ENCODE measurements at regions not wholly inside any gene's neighbourhood (a gene's known extent, or its start where the extent isn't known, plus 50 kb on each side); places are given as distances from the start of the nearest gene placed in this dataset.

GRCh38 chr1:222033450-222033849, 291.6 kb upstream of the DUSP10 start:
- DNase-seq, result no peak
- no peak overlapping the region for H3K27ac Mint-ChIP-seq (ENCODE audit: unreplicated experiment)
- TF ChIP-seq CTCF (IDR thresholded peaks at IDR 0.05; ENCODE audit: partially characterized antibody, unreplicated experiment), result no peak
- H3K36me3 Mint-ChIP-seq (ENCODE audit: unreplicated experiment), result no peaks in the 10 kb centered on the region
- H3K4me3 Mint-ChIP-seq (ENCODE audit: unreplicated experiment), result no peak overlapping the region
- H3K27me3 Mint-ChIP-seq (ENCODE audit: unreplicated experiment), result no peaks in the 10 kb centered on the region
- no peaks in the 10 kb centered on the region for H3K9me3 Mint-ChIP-seq (ENCODE audit: unreplicated experiment)
- peaks cover under 1% of the 10 kb centered on the region for H3K4me1 Mint-ChIP-seq (ENCODE audit: low read depth, unreplicated experiment)

- TF ChIP-seq CTCF (IDR thresholded peaks at IDR 0.05; ENCODE audit: partially characterized antibody, unreplicated experiment), result no peak
- Mint-ChIP-seq H3K9me3 (ENCODE audit: unreplicated experiment) (no peaks in the 10 kb centered on the region), H3K27ac (ENCODE audit: unreplicated experiment) (no peak overlapping the region), H3K36me3 (ENCODE audit: unreplicated experiment) (no peaks in the 10 kb centered on the region), H3K4me3 (ENCODE audit: unreplicated experiment) (no peak overlapping the region), H3K27me3 (ENCODE audit: unreplicated experiment) (no peaks in the 10 kb centered on the region), H3K4me1 (ENCODE audit: low read depth, unreplicated experiment) (peaks cover 5% of the 10 kb centered on the region)
- no peak for DNase-seq
These were observed 289.4 kb upstream of the DUSP10 start for GRCh38 chr1:222031318-222031717.

- no peak overlapping the region for H3K27ac Mint-ChIP-seq (ENCODE audit: unreplicated experiment)
- no peak for TF ChIP-seq CTCF (IDR thresholded peaks at IDR 0.05; ENCODE audit: partially characterized antibody, unreplicated experiment)
- no peak overlapping the region for H3K4me3 Mint-ChIP-seq (ENCODE audit: unreplicated experiment)
- no peaks in the 10 kb centered on the region for H3K36me3 Mint-ChIP-seq (ENCODE audit: unreplicated experiment)
- no peak for DNase-seq
- no peaks in the 10 kb centered on the region for H3K9me3 Mint-ChIP-seq (ENCODE audit: unreplicated experiment)
- H3K4me1 Mint-ChIP-seq (ENCODE audit: low read depth, unreplicated experiment), result peaks cover 5% of the 10 kb centered on the region
- no peaks in the 10 kb centered on the region for H3K27me3 Mint-ChIP-seq (ENCODE audit: unreplicated experiment)
These were observed 286.8 kb upstream of the DUSP10 start for GRCh38 chr1:222028676-222029075.

GRCh38 chr1:222028116-222028515, 286.2 kb upstream of the DUSP10 start:
- H3K27ac Mint-ChIP-seq (ENCODE audit: unreplicated experiment), result no peak overlapping the region
- no peak for TF ChIP-seq CTCF (IDR thresholded peaks at IDR 0.05; ENCODE audit: partially characterized antibody, unreplicated experiment)
- no peaks in the 10 kb centered on the region for H3K36me3 Mint-ChIP-seq (ENCODE audit: unreplicated experiment)
- DNase-seq, result no peak
- no peak overlapping the region for H3K4me3 Mint-ChIP-seq (ENCODE audit: unreplicated experiment)
- H3K9me3 Mint-ChIP-seq (ENCODE audit: unreplicated experiment), result no peaks in the 10 kb centered on the region
- peaks cover 5% of the 10 kb centered on the region for H3K4me1 Mint-ChIP-seq (ENCODE audit: low read depth, unreplicated experiment)
- H3K27me3 Mint-ChIP-seq (ENCODE audit: unreplicated experiment), result no peaks in the 10 kb centered on the region

GRCh38 chr1:222026280-222026679, 284.4 kb upstream of the DUSP10 start:
- no peak for DNase-seq
- Mint-ChIP-seq H3K27ac (ENCODE audit: unreplicated experiment) (no peak overlapping the region), H3K36me3 (ENCODE audit: unreplicated experiment) (no peaks in the 10 kb centered on the region), H3K4me3 (ENCODE audit: unreplicated experiment) (no peak overlapping the region), H3K9me3 (ENCODE audit: unreplicated experiment) (no peaks in the 10 kb centered on the region), H3K27me3 (ENCODE audit: unreplicated experiment) (no peaks in the 10 kb centered on the region), H3K4me1 (ENCODE audit: low read depth, unreplicated experiment) (peaks cover 5% of the 10 kb centered on the region)
- no peak for TF ChIP-seq CTCF (IDR thresholded peaks at IDR 0.05; ENCODE audit: partially characterized antibody, unreplicated experiment)
